GM21619 (cell line): ENCODE measurements at regions not wholly inside any gene's neighbourhood (a gene's known extent, or its start where the extent isn't known, plus 50 kb on each side); places are given as distances from the start of the nearest gene placed in this dataset.

ENCODE experiments used
- ATAC-seq: cut with Tn5 transposase; IDR thresholded peaks from one replicate; pipeline ENCODE4 v1.9.1; 2021; ENCODE audit not compliant: unreplicated experiment

DNA sequence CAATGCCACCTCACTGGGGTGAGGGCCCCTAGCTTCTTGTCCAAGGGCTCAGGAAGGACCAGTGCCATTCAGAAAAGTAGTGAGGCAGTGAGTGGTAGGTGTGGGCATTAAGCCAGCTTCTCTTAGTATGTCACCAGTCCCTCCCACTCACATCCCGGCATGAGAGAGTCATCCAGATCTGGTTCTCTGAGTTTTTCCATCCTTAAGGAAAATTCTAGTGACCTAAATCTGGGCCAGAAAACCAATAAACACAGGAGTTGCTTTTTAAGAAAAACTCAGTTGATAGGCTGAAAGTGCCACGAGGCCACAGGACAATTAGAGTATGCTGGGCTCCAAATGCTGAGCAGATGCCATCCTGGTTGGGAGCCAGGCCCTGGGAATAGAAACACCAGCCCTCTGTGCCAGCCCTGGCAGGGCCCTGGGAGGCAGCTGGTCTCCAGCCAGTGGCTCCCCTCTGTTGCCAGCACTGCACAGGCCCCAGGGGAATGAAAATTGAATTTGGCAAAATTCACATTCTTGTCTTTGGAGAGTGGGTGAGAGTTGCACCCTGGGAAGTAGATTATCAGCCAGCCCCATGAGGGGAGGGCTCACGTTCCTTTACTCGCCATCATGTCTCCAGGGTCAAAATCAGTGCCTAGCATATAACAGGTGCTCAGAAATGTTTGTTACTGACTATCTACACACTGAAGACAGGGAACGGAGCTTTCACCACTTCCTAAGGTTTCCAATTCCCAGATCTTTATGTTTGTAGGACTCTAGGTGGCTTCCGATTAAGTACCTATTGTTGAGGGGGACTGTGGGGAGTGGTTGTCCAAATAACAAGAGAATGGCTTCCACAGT lies 52.8 kb downstream of the FAM43A start:
- no peak for ATAC-seq

- no peak for ATAC-seq
These were observed 54.0 kb downstream of the FAM43A start for GRCh38 chr3:194739498-194740284.

GRCh38 chr3:194740859-194741491 lies 55.3 kb downstream of the FAM43A start:
- no peak for ATAC-seq

DNA sequence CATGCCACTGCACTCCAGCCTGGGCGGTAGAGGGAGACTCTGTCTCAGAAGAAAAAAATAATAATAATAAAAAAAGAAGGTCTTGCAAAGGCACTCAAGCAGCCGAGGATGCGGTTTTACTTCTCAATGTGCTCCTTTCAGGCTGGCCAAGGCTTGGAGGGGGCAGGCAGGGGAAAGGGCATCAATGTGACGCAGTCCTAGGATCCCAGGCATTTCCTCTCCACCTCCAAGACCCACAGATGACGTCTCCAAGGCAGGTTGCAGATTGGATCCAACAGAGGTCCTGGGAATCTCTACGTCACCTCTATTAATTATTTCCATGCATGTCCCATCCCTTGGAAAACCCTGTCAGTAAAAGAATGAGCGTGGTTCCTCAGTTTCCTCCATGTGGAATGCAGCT lies 56.2 kb downstream of the FAM43A start:
- no peak for ATAC-seq

DNA sequence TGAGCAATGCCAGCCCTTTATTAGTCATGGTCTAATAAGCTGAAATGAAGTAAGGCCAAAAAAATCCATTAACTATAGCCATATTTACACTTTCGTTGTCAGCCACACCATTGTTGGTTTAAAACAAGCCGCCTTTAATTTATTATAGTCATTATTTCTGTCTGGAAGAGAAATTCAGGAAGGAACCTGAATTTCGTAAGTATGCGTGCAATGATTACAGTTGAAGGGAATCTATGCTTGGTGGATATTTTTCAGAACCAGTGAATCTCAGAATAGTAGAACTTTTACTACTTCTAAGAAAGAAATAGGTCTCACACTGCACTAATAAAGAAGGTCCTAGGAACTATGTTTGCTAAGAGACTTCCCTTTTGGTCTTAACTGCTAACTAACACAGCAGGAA lies 59.1 kb downstream of the FAM43A start:
- ATAC-seq: no peak

GRCh38 chr3:194745422-194746184 lies 59.9 kb downstream of the FAM43A start:
- no peak for ATAC-seq

DNA sequence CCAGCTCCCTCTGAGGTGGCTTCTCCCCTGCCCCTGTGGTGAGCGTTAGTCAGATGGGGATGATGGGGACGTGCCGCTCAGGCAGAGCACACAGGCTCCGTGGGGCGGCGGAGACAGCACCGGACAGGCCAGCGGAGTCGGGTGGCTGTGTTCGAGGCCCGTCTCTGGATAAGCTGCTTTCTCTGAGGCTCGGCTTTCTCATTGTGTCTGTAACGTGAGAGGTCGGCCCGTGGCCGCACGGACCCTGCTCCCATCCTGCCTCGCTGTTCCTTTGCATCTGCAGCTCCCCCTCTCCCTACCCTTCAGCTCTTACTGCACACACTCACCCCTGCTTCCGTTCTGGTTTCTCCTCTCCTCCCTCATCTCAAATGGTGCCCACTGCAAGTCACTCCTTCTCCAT lies 62.5 kb downstream of the FAM43A start:
- ATAC-seq: no peak

DNA sequence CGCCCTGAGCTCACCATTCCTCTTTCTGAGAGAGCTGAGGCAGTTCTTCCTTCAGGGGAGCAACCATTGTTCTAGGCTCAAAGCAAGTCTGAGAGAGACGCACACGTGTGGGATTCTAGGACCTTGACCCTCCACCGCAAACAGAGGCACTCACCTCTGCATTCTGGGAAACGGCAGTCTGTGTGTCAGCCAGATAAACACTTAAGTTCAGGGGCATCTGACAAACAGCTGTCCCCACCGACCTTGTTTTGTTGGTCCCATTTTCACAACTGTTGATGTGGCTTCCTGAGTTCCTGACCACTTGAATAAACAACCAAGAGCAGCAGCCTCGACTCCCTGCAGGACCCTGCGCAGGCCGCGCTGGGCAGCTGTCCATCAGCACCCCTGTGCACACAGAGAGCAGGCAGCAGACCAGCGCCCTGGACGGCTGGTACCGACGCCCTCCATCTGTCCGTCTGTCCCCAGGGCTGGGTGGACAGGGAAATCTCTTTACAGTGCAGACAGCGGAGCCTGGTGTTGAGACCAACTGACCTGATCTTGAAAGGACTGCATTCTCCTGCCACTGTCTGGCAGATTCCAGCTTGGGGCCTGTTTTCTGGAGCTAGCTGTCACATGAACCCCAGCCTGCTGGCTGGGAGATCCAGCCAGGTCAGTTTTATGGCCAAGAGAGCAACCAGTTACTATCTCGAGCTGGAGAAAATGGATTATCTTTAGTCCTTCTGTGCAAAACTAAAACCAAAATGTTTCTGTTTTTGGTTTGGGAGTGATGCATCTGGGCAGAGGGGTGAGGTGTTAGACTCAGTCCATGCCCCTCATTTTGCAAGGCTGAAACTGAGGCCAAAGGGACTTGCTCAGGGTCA lies 64.2 kb downstream of the FAM43A start:
- no peak for ATAC-seq

GRCh38 chr3:194750491-194750828 lies 64.8 kb downstream of the FAM43A start:
- ATAC-seq: no peak

- no peak for ATAC-seq
These were observed 70.2 kb downstream of the FAM43A start for GRCh38 chr3:194755671-194756459.

GRCh38 chr3:194756460-194756779 lies 70.7 kb downstream of the FAM43A start:
- ATAC-seq: no peak

DNA sequence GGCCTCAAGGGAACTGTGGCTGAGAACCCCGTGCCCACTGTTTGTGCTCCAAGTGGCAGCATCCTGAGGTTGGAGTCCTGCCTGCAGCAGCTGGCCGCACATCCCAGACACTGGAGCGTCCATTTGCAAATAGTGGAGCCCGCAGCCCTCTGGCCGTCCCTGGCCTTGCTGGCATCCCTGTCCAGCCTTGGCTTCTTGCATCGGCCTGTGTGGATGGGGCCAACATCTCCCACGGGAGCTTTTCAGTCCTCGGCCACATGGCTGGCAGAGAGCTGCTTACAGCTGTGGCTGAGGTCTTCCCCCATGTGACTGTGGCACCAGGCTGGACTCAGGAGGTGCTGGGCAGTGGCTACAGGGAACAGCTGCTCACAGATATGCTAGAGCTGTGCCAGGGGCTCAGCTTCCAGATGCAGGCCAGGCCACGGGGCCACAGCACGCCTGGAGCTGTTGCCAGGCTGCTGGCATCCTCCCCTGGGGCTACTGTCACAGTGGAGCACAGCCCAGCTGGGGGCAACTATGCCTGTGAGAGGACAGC lies 71.2 kb downstream of the FAM43A start:
- no peak for ATAC-seq

DNA sequence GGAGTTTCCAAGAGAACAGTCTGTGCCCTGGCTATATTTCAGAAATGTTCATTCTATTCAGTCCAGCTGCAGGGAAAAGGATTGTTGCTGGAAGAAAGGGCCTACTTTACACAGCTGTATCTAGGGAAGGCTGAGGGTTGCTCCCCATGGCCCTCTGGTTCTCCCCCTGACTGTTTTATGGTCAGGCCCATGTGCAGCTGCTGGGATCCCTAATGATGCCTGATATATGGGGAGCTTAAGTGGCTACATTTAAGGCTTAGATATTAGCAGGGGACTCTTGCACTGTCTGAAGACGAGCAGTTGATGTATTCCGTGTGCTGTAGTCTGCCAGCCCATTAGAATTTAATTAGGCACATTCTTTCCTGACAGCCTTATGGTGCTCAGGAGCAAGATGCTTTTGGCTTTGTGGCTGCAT lies 72.0 kb downstream of the FAM43A start:
- ATAC-seq: no peak

GRCh38 chr3:194758716-194759115 lies 73.0 kb downstream of the FAM43A start:
- ATAC-seq: no peak

DNA sequence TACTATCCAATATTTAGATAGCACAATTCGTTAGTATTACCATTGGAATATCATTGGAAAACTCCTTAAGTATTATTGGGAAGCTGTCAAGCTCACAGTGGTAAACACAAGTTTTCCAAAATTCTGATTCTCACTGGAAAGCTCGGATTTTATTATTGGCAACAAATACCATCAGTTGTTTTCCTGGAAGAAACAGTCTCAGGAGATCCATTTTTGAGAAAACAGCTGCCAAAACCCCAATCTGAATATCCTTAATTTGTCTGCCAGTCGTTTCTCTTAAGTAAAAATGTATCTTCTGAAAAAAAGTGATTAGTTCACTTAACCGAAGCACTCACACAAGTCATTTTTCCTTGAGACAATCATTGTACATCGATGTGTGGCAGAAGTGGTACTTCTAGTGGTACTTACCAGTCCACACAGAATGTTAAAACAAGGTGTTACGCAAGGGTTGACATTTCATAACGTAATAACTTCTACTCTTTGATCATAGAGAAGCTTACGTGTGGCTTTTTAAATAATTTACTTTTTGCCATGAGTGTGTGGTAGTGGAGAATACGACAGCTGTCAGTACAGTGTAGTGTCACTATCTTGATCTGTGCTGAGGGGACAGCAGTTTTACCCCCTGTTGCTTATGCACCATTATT lies 74.9 kb downstream of the FAM43A start:
- ATAC-seq: no peak

GRCh38 chr3:194761384-194761783 lies 75.7 kb downstream of the FAM43A start:
- no peak for ATAC-seq

GRCh38 chr3:194766845-194767244 lies 81.2 kb downstream of the FAM43A start:
- ATAC-seq: no peak

DNA sequence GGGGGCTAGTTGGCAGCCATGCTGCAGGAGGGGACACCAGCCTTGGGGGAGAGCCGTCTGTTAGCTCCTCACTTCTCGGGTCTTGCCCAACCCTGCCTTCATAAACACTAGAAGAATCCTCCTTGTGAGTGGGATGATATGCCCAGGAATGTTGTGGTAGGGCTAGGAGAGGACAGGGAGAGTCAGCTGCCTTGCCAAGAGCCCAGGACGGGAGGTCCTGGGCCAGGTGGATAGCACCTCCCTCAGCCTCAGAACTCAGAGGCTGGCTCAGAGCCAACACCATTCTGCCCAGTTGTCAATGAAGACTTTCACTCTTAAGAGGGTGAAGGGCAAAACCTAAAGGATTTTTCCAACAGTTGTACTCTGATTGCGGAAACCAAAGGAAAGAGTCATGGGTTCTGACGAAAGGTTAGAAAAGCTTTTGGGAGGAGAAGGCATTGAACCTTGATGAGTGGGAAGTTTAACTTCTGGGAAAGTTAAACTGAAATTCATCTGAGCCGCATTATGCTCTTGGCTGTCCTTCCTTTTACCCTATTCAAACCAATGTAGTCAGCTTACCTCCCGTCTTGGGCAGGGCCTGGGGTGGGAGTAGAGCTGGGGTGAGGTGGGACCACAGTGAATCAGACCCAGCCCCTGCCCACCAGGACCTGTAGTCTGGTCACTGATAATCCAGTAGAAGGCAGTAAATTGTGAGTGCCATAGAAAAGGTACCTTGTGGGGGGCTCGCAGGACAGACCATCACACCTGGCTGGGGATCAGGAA lies 81.9 kb downstream of the FAM43A start:
- no peak for ATAC-seq
